Astrocyte of the cerebellum (primary cell): ENCODE measurements at regions not wholly inside any gene's neighbourhood (a gene's known extent, or its start where the extent isn't known, plus 50 kb on each side); places are given as distances from the start of the nearest gene placed in this dataset.

Source experiments
- DNase-seq: peaks from one replicate; pipeline ENCODE4 v3.0.0-alpha.2; 2011; ENCODE audit warnings: low read depth
- H3K4me3 ChIP-seq: 2 replicates; pipeline ENCODE4 v1.5.1; 2011; ENCODE audit warnings: mild to moderate bottlenecking, low read depth, low read length, moderate library complexity
- CTCF ChIP-seq: IDR thresholded peaks from 2 replicates; pipeline ENCODE4 v1.5.1; 2012; ENCODE audit warnings: low read length, low read depth, moderate library complexity, mild to moderate bottlenecking; ENCODE audit errors: missing control alignments
- in situ Hi-C: cut with HindIII; loops from 2 replicates; pipeline ENCODE4 v1.10.0; 2017; ENCODE audit warnings: low sequenced_read_pairs

DNA sequence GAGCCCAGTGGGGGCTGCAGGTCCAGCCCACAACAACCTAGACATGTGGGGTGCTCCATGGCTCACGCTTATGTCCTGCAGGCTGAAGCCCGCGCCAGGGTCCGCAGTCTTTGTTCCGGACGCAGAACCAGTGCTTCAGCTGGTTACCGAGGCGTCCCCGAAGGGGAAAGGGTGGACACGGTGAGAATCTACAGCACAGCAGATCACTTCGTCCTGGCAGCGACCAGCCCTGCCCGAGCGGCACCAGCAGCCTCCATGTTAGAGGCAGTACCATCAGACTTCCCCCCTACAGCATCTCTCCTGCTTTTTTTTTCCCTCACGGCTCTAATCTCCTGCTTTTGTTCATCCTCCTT lies 1736.4 kb downstream of the TP53TG3F start:
- H3K4me3 ChIP-seq: no peak overlapping the region
- TF ChIP-seq CTCF: no peak
- DNase-seq: no peak
- in situ Hi-C loops: no loop called here

DNA sequence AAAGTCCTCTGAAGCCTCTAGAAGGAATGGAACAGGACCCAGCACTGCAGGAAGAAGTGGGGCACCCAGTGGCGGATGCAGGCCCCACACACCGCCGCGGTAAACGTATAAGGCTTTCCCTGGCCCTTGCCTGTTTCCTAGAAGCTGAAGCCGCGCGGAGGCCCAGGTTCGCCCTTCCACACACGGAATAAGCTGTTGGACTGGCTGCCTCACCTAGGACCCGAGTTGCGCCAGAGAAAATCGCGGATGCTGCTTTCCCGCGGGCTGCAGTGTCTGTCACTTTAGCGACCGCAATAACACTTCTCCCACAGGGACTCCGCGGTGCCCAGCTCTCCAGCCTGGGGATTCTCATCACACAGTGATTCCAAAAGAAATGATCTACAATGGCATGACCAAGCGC lies 1736.9 kb downstream of the TP53TG3F start:
- in situ Hi-C loops: no loop called here
- no peak for TF ChIP-seq CTCF
- no peak overlapping the region for H3K4me3 ChIP-seq
- DNase-seq: no peak

GRCh38 chr16:35197656-35198055 lies 1738.2 kb downstream of the TP53TG3F start:
- in situ Hi-C loops: no loop called here
- no peak for TF ChIP-seq CTCF
- DNase-seq: no peak
- no peak overlapping the region for H3K4me3 ChIP-seq

- H3K4me3 ChIP-seq: no peak overlapping the region
- TF ChIP-seq CTCF: no peak
- DNase-seq: no peak
- in situ Hi-C loops: no loop called here
These were observed 1739.1 kb downstream of the TP53TG3F start for GRCh38 chr16:35198223-35199199.

- DNase-seq: no peak
- in situ Hi-C loops: no loop called here
- no peak overlapping the region for H3K4me3 ChIP-seq
- no peak for TF ChIP-seq CTCF
These were observed 1741.2 kb downstream of the TP53TG3F start for GRCh38 chr16:35200662-35201061.

DNA sequence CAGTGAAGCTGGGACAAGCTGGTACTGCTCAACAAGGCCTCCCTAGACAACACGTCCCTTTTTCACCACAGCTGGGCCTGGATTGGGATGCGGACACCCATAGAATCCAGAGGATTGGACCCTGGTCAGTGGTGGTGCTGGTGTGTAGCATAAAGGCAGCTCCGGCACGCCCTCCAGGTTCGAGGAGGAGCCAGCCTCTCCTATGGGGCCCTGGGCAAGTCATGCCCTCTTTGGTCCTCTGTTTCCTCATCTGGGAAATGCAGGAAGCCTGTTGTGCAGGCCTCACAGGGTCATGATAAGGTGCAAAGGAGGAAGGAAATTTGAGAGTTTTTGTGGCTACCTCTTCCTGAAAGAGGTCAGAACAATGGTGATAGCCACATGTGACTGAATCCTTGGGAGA lies 1741.7 kb downstream of the TP53TG3F start:
- in situ Hi-C loops: no loop called here
- no peak overlapping the region for H3K4me3 ChIP-seq
- TF ChIP-seq CTCF: no peak
- no peak for DNase-seq
